Esophagus muscularis mucosa (tissue), 3 donors: ENCODE measurements at regions not wholly inside any gene's neighbourhood (a gene's known extent, or its start where the extent isn't known, plus 50 kb on each side); places are given as distances from the start of the nearest gene placed in this dataset.

ENCODE experiments used
- CTCF ChIP-seq, 3 experiments: fragments of 200-600 bp in 2 of 3; fragments of 450-650 bp in 1 of 3; sonication (generic) in 2 of 3; IDR thresholded peaks; one replicate each; pipeline ENCODE4 v1.5.1; 2017 to 2019; ENCODE audit warnings: antibody characterized with exemption in 3 of 3, mild to moderate bottlenecking in 2 of 3, moderate library complexity in 1 of 3
- POLR2A ChIP-seq: fragments of 450-650 bp; IDR thresholded peaks from one replicate; pipeline ENCODE4 v1.6.1; 2017; ENCODE audit warnings: antibody characterized with exemption, moderate library complexity, mild to moderate bottlenecking, low read depth
- POLR2AphosphoS5 ChIP-seq, 2 donors: sonication (generic); formaldehyde crosslinking; IDR thresholded peaks; one replicate each; pipeline ENCODE4 v1.6.1; 2017; ENCODE audit warnings: antibody characterized with exemption in 2 of 2

GRCh38 chr9:10704720-10705119 lies 91.9 kb upstream of the PTPRD start:
- TF ChIP-seq POLR2AphosphoS5 (IDR thresholded peaks at IDR 0.05) (no peak), POLR2A (no peak), CTCF (IDR thresholded peaks at IDR 0.05) (no peak)
